Skeletal muscle satellite cell (primary cell): ENCODE measurements at regions not wholly inside any gene's neighbourhood (a gene's known extent, or its start where the extent isn't known, plus 50 kb on each side); places are given as distances from the start of the nearest gene placed in this dataset.
"Not testable (repeated sequence)": the region's sequence is repeated elsewhere in the genome, so short reads cannot be mapped to it uniquely, and the experiment has no call there.

Source experiments
- H3K27me3 ChIP-seq: 2 replicates; pipeline ENCODE4 v1.7.0; 2013; ENCODE audit warnings: low read length; ENCODE audit not compliant: control insufficient read depth, insufficient read depth
- H3K36me3 ChIP-seq: 2 replicates; pipeline ENCODE4 v1.7.0; 2013; ENCODE audit warnings: mild to moderate bottlenecking, control low read depth, low read length; ENCODE audit not compliant: insufficient read depth
- H3K4me1 ChIP-seq: 2 replicates; pipeline ENCODE4 v1.7.0; 2013; ENCODE audit warnings: low read length; ENCODE audit not compliant: control insufficient read depth, insufficient read depth
- H3K4me2 ChIP-seq: 2 replicates; pipeline ENCODE4 v1.7.0; 2013; ENCODE audit warnings: mild to moderate bottlenecking, low read length
- H3K4me3 ChIP-seq: 2 replicates; pipeline ENCODE4 v1.7.0; 2013; ENCODE audit warnings: low read length
- H3K9ac ChIP-seq: 2 replicates; pipeline ENCODE4 v1.7.0; 2013; ENCODE audit warnings: mild to moderate bottlenecking, low read depth, low read length, moderate library complexity
- H3K9me3 ChIP-seq: replicated peaks from 2 replicates; pipeline ENCODE4 v1.7.0; 2013; ENCODE audit warnings: mild to moderate bottlenecking, control low read depth, low read length

DNA sequence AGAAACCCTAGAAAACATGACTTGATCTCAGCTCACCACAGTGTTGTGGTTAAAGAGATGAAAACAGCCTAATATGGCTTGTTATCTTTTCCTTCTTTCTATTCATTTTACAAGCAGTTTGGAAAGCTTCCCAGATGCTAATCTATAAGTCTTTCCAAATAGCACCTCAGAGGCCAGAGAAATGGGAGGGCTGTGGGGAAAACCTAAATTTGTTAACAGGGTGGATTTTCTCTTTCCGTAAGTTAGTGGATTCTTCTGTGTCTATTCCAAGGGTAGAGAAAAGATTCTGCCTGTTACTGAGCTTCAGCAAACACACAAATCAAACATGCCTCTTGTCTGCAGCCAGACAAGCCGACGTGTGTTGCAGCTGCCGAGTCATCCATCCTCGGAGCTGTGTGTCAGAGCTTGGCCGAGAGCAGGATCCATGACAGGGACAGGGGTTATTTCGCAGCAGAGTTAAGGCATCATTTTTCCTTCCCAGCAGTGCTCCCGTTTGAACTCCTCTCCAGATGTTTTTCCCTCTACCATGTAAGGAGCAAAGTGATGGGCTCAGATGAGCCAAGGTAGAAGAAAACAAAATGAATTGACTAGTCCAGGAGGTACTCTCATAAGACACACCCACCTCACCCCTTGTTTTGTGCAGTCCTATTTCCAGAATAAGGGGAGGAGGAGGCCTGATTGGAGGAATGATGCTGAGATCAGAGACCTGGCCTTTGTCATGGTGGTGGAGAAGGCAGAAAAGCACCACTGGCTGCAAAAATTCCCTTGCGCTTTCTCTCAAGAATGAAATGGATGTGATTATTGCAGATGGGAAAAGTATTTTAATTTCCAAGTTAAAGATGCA, 560.0 kb downstream of the C6orf118 start:
- peak overlapping the region; percentile 26 for H3K4me3 ChIP-seq
- no peak overlapping the region for H3K9ac ChIP-seq
- no peaks in the 10 kb centered on the region for H3K27me3 ChIP-seq
- peak overlapping the region; percentile 68 for H3K4me2 ChIP-seq
- H3K4me1 ChIP-seq: peaks cover 17% of the 10 kb centered on the region
- H3K36me3 ChIP-seq: no peaks in the 10 kb centered on the region
- H3K9me3 ChIP-seq: no peaks in the 10 kb centered on the region

DNA sequence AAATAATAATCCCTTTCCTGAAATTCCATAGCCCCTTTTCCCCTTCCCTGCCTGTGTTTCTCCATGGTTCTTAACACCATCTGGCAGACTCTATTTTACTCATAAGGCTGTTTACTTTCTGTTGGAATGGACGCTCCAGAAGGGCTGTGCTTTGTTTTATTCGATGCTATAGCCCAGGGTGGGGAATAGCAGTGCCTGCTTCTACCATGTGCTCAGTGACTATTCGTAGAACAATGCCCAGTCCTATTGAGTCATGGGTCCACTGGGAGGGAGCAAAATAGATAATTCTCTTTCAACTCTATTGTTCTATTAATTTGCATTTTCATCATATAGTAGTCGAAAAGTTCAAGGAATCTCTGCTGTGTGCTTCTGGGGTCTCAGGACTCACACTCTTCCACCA, 565.1 kb downstream of the C6orf118 start:
- no peak overlapping the region for H3K4me3 ChIP-seq
- peaks cover 9% of the 10 kb centered on the region for H3K4me1 ChIP-seq
- no peaks in the 10 kb centered on the region for H3K9me3 ChIP-seq
- H3K36me3 ChIP-seq: no peaks in the 10 kb centered on the region
- H3K9ac ChIP-seq: no peak overlapping the region
- H3K27me3 ChIP-seq: no peaks in the 10 kb centered on the region
- H3K4me2 ChIP-seq: no peak overlapping the region

DNA sequence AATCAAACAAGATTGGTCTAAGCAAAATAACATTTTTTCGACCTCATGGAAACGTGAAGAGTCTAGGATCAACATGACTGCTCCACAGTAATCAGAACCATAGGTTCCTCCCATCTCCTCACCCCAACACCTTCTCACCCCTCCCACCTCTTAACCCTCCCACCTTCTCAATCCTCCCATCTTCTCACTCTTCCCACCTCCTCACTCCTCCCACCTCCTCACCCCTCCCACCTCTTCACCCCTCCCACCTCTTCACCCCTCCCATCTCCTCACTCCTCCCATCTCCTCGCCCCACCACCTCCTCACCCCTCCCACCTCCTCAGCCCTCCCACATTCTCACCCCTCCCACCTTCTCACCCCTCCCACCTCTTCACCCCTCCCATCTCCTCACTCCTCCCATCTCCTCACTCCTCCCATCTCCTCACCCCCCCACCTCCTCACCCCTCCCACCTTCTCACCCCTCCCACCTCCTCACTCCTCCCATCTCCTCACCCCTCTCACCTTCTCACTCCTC, 567.4 kb downstream of the C6orf118 start:
- Histone ChIP-seq H3K4me3 (no peak overlapping the region), H3K4me1 (no peaks in the 10 kb centered on the region), H3K9ac (no peak overlapping the region), H3K36me3 (no peaks in the 10 kb centered on the region), H3K9me3 (no peaks in the 10 kb centered on the region), H3K27me3 (no peaks in the 10 kb centered on the region), H3K4me2 (no peak overlapping the region)

DNA sequence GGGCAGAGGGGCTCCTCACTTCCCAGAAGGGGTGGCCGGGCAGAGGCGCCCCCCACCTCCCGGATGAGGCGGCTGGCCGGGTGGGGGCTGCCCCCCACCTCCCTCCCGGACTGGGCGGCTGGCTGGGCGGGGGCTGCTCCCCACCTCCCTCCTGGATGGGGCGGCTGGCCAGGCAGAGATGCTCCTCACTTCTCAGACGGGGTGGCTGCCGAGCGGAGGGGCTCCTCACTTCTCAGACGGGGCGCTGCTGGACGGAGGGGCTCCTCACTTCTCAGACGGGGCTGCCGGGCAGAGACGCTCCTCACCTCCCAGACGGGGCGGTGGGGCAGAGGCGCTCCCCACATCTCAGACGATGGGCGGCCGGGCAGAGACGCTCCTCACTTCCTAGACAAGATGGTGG, 573.3 kb downstream of the C6orf118 start:
- H3K9ac ChIP-seq, H3K27me3 ChIP-seq, H3K4me3 ChIP-seq, H3K36me3 ChIP-seq, H3K4me1 ChIP-seq, H3K9me3 ChIP-seq, H3K4me2 ChIP-seq: not testable (repeated sequence)

DNA sequence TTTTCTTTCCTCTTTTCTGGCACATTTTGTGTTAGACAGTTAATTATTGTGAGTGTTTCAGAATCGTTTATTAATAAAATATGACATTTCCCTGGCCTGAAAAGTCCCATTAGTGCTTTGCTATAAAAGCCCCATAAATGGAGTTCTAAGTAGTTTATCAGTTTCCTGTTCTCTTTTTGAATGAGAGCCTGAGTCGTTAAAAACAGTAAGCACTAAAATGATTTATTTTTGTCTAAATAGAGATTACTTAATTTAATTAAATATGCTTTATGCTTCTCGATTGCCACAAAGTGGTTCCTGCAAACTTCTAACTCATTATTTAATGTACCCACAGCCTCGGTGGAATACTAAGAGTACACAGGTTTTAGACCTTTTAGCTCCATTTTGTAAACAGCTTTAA, 577.9 kb downstream of the C6orf118 start:
- no peak overlapping the region for H3K4me2 ChIP-seq
- H3K4me3 ChIP-seq: no peak overlapping the region
- no peaks in the 10 kb centered on the region for H3K36me3 ChIP-seq
- H3K9ac ChIP-seq: no peak overlapping the region
- H3K27me3 ChIP-seq: no peaks in the 10 kb centered on the region
- H3K4me1 ChIP-seq: no peaks in the 10 kb centered on the region
- no peaks in the 10 kb centered on the region for H3K9me3 ChIP-seq

DNA sequence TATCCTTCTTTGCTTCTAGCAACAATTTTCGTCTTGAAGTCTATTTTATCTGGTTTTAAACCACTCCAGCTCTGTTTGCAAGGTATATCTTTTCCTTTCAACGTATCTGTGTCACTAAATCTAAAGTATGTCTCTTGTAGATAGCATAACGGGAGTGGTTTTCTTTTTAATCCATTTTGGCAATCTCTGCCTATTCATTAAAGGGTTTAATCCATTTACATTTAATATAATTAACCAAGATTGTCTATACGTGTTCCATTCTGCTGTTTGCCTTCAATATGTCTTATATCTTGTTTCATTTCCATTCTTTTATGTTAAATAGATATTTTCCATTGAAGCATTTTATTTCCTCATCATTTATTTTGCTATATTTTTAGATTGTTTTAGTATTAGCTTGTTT, 587.9 kb downstream of the C6orf118 start:
- Histone ChIP-seq H3K9me3 (no peaks in the 10 kb centered on the region), H3K4me1 (no peaks in the 10 kb centered on the region), H3K36me3 (no peaks in the 10 kb centered on the region), H3K4me3 (no peak overlapping the region), H3K4me2 (no peak overlapping the region), H3K9ac (no peak overlapping the region), H3K27me3 (no peaks in the 10 kb centered on the region)

DNA sequence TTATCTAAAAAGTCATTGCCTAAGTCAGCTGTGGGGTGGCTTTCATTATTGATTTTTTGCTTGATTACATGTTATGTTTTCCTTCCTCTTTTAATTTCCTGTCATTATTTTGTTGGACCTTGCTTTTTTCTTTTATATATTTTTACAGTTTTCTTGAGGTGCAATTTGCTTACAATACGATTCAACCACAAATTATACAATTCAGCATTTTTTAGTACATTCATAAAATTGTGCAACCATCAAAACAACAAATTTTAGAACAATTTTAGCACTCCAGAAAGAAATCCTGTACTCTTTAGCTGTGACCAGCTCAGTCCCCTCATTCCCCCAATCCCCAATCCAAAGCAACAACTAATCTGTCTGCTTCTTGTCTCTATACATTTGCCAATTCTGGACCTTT, 608.9 kb downstream of the C6orf118 start:
- H3K36me3 ChIP-seq: no peaks in the 10 kb centered on the region
- H3K27me3 ChIP-seq: no peaks in the 10 kb centered on the region
- no peak overlapping the region for H3K4me3 ChIP-seq
- H3K4me2 ChIP-seq: no peak overlapping the region
- no peaks in the 10 kb centered on the region for H3K9me3 ChIP-seq
- no peak overlapping the region for H3K9ac ChIP-seq
- H3K4me1 ChIP-seq: no peaks in the 10 kb centered on the region

DNA sequence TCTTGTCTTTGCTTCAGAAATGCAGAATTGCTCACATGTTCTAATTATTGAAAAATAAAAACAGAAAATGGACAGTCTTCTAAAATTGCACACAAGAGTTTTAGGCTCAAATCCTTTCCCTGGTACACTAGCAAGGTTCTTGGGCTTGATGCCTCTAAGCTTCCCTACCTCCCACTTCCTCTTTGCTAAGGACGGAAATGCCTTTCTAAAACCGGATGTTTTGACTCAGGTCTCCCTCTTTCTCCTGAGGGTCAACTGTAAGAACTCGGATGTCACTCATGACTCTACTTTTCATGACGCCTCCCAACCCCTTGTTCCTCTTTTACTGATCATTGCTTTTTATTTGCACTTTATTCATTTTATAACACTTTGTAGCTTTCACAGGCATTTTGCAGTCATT, 613.5 kb downstream of the C6orf118 start:
- no peak overlapping the region for H3K9ac ChIP-seq
- H3K4me2 ChIP-seq: no peak overlapping the region
- no peaks in the 10 kb centered on the region for H3K36me3 ChIP-seq
- no peak overlapping the region for H3K4me3 ChIP-seq
- H3K9me3 ChIP-seq: no peaks in the 10 kb centered on the region
- H3K4me1 ChIP-seq: no peaks in the 10 kb centered on the region
- H3K27me3 ChIP-seq: no peaks in the 10 kb centered on the region

DNA sequence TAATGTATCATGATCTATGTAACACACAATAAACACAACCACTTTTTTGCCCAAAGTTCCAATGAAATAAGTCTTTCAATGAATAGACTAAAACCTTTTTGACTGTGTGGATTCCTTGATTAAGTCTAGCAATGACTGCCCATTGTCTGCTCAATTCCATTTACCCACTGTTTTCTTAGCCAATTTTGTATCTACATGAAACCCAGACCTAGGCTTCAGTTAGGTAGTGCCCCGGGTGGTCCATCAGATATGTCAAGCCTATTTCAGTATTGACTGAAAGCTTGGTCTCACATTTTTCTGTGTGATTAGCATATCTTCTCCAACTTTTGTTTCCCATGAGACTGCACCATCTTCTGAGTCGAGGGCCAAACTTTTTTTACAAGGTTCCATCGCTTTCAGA, 615.0 kb downstream of the C6orf118 start:
- H3K4me2 ChIP-seq: no peak overlapping the region
- no peaks in the 10 kb centered on the region for H3K36me3 ChIP-seq
- H3K27me3 ChIP-seq: no peaks in the 10 kb centered on the region
- H3K4me1 ChIP-seq: no peaks in the 10 kb centered on the region
- H3K4me3 ChIP-seq: no peak overlapping the region
- H3K9ac ChIP-seq: no peak overlapping the region
- no peaks in the 10 kb centered on the region for H3K9me3 ChIP-seq

DNA sequence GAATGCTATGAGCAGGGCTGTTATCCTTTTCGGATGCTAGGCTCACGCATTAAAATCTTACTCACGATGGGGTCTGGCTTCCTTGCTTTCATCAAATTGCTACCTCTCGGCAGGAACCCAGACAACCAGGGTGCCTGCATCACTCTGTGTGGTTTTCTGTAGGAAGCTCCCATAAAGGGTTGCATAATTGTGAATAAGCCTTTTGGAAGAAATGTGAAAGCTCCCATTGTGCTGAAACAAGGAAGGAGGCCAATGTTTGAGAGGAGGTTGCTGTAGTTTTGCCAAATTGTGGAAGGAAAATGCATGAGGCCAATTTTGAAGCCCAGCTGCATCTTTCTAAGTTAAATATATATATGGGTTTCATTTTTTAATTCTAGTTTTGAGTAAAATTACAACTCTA, 615.5 kb downstream of the C6orf118 start:
- Histone ChIP-seq H3K4me1 (no peaks in the 10 kb centered on the region), H3K9me3 (no peaks in the 10 kb centered on the region), H3K27me3 (no peaks in the 10 kb centered on the region), H3K9ac (no peak overlapping the region), H3K4me2 (no peak overlapping the region), H3K4me3 (no peak overlapping the region), H3K36me3 (no peaks in the 10 kb centered on the region)

DNA sequence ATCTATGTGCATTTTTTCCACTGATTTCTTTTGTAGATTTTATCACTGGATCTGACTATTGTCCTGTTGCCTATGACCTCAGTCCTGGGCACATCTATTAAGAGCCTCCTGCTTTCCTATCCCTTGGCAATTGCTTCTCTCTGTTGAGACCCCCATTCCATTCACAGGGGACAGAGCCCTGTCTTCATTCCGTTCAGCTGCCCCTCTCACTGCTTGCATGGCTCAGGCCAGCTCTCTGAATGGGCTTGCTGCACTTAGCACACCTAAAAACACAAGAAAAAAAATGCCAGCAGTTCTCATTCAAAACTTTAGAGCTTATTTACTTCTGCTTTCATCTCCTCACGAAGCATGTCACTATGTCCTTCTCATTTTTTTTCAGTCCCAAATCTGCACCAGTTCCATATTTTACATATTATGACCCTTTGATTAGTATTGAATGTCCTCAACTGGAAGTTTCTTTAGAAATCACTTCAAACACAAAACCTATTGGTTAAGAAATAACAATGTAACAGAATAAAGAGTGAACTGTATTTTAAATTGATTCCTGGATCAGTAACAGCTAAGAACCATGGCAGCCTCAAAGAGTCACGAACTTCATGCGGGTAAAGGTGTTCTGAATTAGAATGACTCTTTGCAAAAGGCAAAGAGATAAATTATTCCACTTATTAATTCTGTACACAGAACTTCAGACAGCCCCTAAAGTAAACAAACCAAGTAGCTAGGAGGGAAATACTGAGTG, 616.5 kb downstream of the C6orf118 start:
- Histone ChIP-seq H3K9ac (no peak overlapping the region), H3K4me3 (no peak overlapping the region), H3K4me1 (no peaks in the 10 kb centered on the region), H3K9me3 (no peaks in the 10 kb centered on the region), H3K4me2 (no peak overlapping the region), H3K36me3 (no peaks in the 10 kb centered on the region), H3K27me3 (no peaks in the 10 kb centered on the region)
